ENCODE measurements at regions not wholly inside any gene's neighbourhood (a gene's known extent, or its start where the extent isn't known, plus 50 kb on each side); places are given as distances from the start of the nearest gene placed in this dataset.

GRCh38 chr4:74638689-74639088 lies 155.6 kb downstream of the BTC start:
- TF ChIP-seq CTCF (IDR thresholded peaks at IDR 0.05; ENCODE audit: low read depth, low read length, poor library complexity, severe bottlenecking), result no peak
- TF ChIP-seq EZH2phosphoT487 (IDR thresholded peaks at IDR 0.05; ENCODE audit: borderline replicate concordance, low read length), result no peak
